Esophagus squamous epithelium (tissue), 4 donors: ENCODE measurements at regions not wholly inside any gene's neighbourhood (a gene's known extent, or its start where the extent isn't known, plus 50 kb on each side); places are given as distances from the start of the nearest gene placed in this dataset.

Experiments
- POLR2A ChIP-seq, 4 donors: fragments of 450-650 bp; IDR thresholded peaks; one replicate each; pipeline ENCODE4 v1.6.1; 2017; ENCODE audit warnings: antibody characterized with exemption in 4 of 4, mild to moderate bottlenecking in 4 of 4, moderate library complexity in 3 of 4
- TF ChIP-seq, protein P1 (sequence below), 6 experiments: fragments of 450-650 bp in 4 of 6; fragments of 200-600 bp in 2 of 6; sonication (generic) in 2 of 6; IDR thresholded peaks; one replicate each; pipeline ENCODE4 v1.5.1; 2016 to 2019; ENCODE audit warnings: antibody characterized with exemption in 6 of 6, mild to moderate bottlenecking in 4 of 6, moderate library complexity in 4 of 6

DNA sequence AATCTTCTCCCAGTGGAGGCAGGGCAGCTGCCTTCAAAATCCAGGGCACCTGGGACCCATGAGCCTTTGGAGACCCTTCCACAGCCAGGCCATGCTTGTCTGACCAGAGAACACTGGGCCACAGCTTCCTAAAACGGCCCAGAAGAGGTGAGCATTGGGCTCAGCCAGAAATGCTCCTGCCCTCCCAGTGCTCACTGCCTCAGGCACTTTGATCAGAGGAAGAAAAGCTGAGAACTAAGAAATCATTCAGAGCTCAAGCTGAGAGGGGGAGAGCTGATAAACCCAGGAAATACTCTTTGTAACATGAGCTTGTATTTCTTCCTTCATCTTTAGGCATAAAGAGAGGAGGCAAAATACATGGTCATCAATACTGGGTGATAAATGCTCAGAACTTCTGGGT, 365.5 kb upstream of the KLHL29 start:
- TF ChIP-seq POLR2A (IDR thresholded peaks at IDR 0.05): no peak
- TF ChIP-seq, protein P1, sequence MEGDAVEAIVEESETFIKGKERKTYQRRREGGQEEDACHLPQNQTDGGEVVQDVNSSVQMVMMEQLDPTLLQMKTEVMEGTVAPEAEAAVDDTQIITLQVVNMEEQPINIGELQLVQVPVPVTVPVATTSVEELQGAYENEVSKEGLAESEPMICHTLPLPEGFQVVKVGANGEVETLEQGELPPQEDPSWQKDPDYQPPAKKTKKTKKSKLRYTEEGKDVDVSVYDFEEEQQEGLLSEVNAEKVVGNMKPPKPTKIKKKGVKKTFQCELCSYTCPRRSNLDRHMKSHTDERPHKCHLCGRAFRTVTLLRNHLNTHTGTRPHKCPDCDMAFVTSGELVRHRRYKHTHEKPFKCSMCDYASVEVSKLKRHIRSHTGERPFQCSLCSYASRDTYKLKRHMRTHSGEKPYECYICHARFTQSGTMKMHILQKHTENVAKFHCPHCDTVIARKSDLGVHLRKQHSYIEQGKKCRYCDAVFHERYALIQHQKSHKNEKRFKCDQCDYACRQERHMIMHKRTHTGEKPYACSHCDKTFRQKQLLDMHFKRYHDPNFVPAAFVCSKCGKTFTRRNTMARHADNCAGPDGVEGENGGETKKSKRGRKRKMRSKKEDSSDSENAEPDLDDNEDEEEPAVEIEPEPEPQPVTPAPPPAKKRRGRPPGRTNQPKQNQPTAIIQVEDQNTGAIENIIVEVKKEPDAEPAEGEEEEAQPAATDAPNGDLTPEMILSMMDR (IDR thresholded peaks at IDR 0.05): no peak
